ENCODE measurements at regions not wholly inside any gene's neighbourhood (a gene's known extent, or its start where the extent isn't known, plus 50 kb on each side); places are given as distances from the start of the nearest gene placed in this dataset.

DNA sequence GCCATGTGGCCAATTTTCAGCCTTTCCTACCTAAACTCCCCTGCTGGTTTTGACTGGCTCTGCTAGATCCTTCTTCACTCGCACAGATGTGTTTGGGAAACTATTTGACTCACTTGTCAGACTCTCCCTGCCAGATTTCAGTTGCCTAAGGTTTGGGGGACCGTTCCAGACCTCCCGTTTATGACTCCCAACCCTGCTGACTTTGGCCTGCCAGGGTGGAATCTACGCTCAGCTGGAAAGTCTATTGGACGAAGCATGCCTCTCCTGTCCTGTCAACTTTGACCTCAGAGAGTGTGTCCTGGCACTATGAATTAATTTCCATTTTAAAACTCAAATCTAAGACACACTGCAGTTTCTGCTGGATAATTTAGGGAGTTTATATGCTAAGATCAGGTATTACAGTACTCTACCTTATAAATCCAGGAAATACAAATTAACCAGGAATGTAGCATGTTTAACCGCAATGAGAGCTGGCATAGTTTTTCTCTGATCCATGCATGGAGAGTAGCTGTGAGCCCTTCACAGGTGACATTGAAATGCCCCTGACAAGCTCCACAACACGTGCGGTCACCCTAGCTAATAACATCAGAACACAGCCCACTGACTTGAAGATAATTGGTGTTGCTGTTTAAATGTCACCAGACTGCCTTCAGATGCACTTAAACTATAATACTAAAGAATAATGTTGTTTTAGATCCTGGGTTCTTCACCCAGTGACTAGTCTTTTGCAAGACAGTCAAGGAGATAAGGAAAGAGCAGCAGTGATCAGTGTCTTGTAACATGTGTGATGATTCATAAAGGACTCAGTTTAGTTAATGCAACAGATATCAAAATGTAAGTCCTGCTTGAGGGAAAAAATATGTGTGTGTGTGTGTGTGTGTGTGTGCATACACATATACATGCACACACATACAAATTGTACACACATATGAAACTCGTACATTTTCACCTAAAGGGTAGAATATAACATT is 223.0 kb upstream of the MCTP2 start:
- no peaks in the 10 kb centered on the region for H3K9me3 Mint-ChIP-seq (ENCODE audit: unreplicated experiment)
- H3K4me1 Mint-ChIP-seq (ENCODE audit: low read depth, unreplicated experiment), result no peaks in the 10 kb centered on the region
- H3K27ac Mint-ChIP-seq (ENCODE audit: unreplicated experiment), result no peak overlapping the region
- TF ChIP-seq, protein P1, sequence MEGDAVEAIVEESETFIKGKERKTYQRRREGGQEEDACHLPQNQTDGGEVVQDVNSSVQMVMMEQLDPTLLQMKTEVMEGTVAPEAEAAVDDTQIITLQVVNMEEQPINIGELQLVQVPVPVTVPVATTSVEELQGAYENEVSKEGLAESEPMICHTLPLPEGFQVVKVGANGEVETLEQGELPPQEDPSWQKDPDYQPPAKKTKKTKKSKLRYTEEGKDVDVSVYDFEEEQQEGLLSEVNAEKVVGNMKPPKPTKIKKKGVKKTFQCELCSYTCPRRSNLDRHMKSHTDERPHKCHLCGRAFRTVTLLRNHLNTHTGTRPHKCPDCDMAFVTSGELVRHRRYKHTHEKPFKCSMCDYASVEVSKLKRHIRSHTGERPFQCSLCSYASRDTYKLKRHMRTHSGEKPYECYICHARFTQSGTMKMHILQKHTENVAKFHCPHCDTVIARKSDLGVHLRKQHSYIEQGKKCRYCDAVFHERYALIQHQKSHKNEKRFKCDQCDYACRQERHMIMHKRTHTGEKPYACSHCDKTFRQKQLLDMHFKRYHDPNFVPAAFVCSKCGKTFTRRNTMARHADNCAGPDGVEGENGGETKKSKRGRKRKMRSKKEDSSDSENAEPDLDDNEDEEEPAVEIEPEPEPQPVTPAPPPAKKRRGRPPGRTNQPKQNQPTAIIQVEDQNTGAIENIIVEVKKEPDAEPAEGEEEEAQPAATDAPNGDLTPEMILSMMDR (IDR thresholded peaks at IDR 0.05; ENCODE audit: partially characterized antibody, unreplicated experiment), result no peak
- H3K4me3 Mint-ChIP-seq (ENCODE audit: unreplicated experiment), result no peak overlapping the region
- DNase-seq, result no peak
- no peaks in the 10 kb centered on the region for H3K36me3 Mint-ChIP-seq (ENCODE audit: unreplicated experiment)
- H3K27me3 Mint-ChIP-seq (ENCODE audit: unreplicated experiment), result no peaks in the 10 kb centered on the region

DNA sequence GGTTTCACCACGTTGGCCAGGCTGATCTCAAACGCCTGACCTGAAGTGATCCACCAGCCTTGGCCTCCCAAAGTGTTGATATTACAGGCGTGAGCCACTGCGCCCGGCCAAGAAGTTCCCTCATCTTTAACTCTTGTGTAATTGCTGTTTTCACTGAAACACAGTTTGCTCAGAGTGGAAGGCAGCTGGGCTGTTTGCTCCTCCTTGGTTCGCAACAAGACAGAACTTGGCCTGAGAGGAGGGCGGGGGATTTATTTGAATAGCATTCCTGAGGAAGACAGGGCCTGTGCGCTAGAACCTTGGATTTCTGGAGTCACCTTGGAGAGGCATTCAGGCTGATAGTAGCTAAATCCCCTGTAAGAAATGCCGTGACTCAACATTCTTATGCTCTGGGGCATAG is 226.7 kb upstream of the MCTP2 start:
- TF ChIP-seq, protein P1 (IDR thresholded peaks at IDR 0.05; ENCODE audit: partially characterized antibody, unreplicated experiment), result no peak
- Mint-ChIP-seq H3K36me3 (ENCODE audit: unreplicated experiment) (no peaks in the 10 kb centered on the region), H3K9me3 (ENCODE audit: unreplicated experiment) (peaks cover 2% of the 10 kb centered on the region), H3K4me1 (ENCODE audit: low read depth, unreplicated experiment) (peaks cover 5% of the 10 kb centered on the region), H3K4me3 (ENCODE audit: unreplicated experiment) (no peak overlapping the region), H3K27ac (ENCODE audit: unreplicated experiment) (no peak overlapping the region), H3K27me3 (ENCODE audit: unreplicated experiment) (no peaks in the 10 kb centered on the region)
- DNase-seq, result no peak

DNA sequence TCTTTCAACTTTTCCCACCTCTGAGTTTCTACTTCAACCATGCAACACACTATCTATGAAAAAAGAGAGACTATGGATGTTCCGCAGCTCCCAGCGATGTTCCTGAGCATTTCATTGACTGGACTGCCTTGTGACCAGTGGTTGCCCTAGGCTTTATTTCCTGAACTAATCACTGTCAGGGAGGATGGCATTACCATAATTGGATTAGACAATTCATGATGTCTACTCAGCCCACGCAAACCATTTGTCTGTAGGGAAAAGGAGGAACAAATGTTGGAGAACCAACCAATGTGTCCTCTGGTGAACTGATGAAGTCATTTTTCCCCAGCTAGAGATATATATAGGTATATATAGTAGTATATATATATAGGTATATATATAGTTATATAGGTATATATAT is 229.3 kb upstream of the MCTP2 start:
- no peaks in the 10 kb centered on the region for H3K36me3 Mint-ChIP-seq (ENCODE audit: unreplicated experiment)
- H3K27ac Mint-ChIP-seq (ENCODE audit: unreplicated experiment), result no peak overlapping the region
- TF ChIP-seq, protein P1 (IDR thresholded peaks at IDR 0.05; ENCODE audit: partially characterized antibody, unreplicated experiment), result no peak
- H3K4me3 Mint-ChIP-seq (ENCODE audit: unreplicated experiment), result no peak overlapping the region
- peaks cover 2% of the 10 kb centered on the region for H3K9me3 Mint-ChIP-seq (ENCODE audit: unreplicated experiment)
- no peaks in the 10 kb centered on the region for H3K27me3 Mint-ChIP-seq (ENCODE audit: unreplicated experiment)
- peaks cover 5% of the 10 kb centered on the region for H3K4me1 Mint-ChIP-seq (ENCODE audit: low read depth, unreplicated experiment)
- DNase-seq, result no peak

DNA sequence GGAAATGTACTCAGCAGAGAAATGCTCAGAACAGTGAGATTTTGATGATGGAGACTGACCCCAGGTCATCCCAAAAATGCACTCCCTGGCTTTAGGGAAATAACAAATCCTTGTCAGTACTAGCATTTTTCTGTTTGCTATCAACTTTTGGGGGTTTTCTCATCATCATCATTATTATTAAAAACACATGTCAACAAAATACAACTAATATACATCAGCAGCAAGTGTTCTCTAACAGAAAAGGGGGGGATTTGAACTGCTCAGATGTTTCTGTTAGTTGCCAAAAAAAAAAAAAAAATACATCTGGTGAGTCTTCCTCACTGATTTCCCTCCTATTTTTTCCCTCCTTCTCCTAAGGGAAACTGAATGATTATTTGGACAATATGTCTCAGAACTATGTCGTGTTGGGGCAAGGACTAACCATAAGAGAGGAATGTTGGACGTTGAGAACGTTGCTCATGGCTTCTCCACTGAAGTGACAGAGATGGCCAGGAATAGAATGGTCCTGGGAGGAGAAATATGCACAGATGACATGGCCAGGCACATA is 230.0 kb upstream of the MCTP2 start:
- no peak for DNase-seq
- no peaks in the 10 kb centered on the region for H3K36me3 Mint-ChIP-seq (ENCODE audit: unreplicated experiment)
- peaks cover 2% of the 10 kb centered on the region for H3K9me3 Mint-ChIP-seq (ENCODE audit: unreplicated experiment)
- no peak overlapping the region for H3K27ac Mint-ChIP-seq (ENCODE audit: unreplicated experiment)
- H3K4me1 Mint-ChIP-seq (ENCODE audit: low read depth, unreplicated experiment), result peaks cover 5% of the 10 kb centered on the region
- TF ChIP-seq, protein P1 (IDR thresholded peaks at IDR 0.05; ENCODE audit: partially characterized antibody, unreplicated experiment), result no peak
- no peaks in the 10 kb centered on the region for H3K27me3 Mint-ChIP-seq (ENCODE audit: unreplicated experiment)
- no peak overlapping the region for H3K4me3 Mint-ChIP-seq (ENCODE audit: unreplicated experiment)

DNA sequence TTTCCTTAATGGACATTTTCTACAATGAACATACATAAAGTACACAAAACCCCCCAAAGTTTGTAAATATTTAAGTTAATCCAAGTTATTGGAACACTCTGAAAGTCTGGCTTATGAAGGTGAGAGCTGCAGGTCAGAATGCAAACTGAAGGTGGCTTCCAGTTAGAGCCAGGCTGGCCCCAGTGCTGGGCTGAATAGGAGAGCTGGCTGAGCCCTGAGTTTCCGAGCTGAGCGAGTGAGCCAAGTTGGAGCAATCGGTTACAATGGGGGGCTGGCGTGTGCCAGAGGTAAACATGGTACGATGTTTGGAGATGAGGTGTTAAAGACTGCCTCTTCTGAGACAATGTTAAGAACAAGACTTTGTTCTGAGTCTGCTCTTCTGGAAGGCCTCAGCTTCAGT is 230.8 kb upstream of the MCTP2 start:
- H3K27ac Mint-ChIP-seq (ENCODE audit: unreplicated experiment), result no peak overlapping the region
- peaks cover 7% of the 10 kb centered on the region for H3K4me1 Mint-ChIP-seq (ENCODE audit: low read depth, unreplicated experiment)
- DNase-seq, result no peak

More for the DNA sequence above, 230.8 kb upstream of the MCTP2 start:
- Mint-ChIP-seq H3K36me3 (ENCODE audit: unreplicated experiment) (no peaks in the 10 kb centered on the region), H3K9me3 (ENCODE audit: unreplicated experiment) (peaks cover 2% of the 10 kb centered on the region), H3K4me3 (ENCODE audit: unreplicated experiment) (no peak overlapping the region), H3K27me3 (ENCODE audit: unreplicated experiment) (no peaks in the 10 kb centered on the region)
- TF ChIP-seq, protein P1 (IDR thresholded peaks at IDR 0.05; ENCODE audit: partially characterized antibody, unreplicated experiment), result no peak
